ENCODE measurements at regions not wholly inside any gene's neighbourhood (a gene's known extent, or its start where the extent isn't known, plus 50 kb on each side); places are given as distances from the start of the nearest gene placed in this dataset.

DNA sequence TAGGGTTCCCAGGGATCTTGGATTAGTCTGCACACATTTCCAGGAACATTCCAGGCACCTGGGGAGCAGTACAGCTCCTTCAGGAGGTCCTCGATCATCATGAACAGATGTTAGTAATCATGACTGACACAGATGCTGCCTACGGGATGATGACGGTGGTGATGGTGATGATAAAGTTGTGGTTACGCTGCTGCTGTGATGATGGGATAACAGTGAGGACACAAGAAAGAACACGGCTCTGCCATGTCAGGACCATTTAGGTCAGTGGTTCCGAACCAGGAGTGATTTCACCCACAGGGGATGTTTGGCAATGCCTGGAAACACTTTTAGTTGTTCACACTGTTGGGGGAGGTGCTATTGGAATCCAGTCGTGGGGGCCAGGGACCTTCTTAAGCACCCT, 1193.0 kb downstream of the UQCRFS1 start:
- Histone ChIP-seq H3K27me3 (ENCODE audit: control insufficient read depth in 1 of 2, insufficient read depth in 2 of 2, low read length in 2 of 2) (no peaks in the 10 kb centered on the region), H3K9ac (ENCODE audit: low read depth in 1 of 2, low read length in 2 of 2) (no peak overlapping the region), H3K36me3 (ENCODE audit: control insufficient read depth in 1 of 2, insufficient read depth in 2 of 2, low read length in 2 of 2) (no peaks in the 10 kb centered on the region), H3K4me1 (ENCODE audit: control insufficient read depth in 1 of 2, insufficient read depth in 2 of 2, low read length in 2 of 2) (no peaks in the 10 kb centered on the region), H3K27ac (ENCODE audit: low read depth, low read length) (no peak overlapping the region), H3K4me3 (ENCODE audit: low read depth in 1 of 2, low read length in 2 of 2) (no peak overlapping the region), H3K9me3 (ENCODE audit: control insufficient read depth in 1 of 2, low read length in 2 of 2) (peaks cover 7 to 10% of the 10 kb centered on the region in 2 donors)

DNA sequence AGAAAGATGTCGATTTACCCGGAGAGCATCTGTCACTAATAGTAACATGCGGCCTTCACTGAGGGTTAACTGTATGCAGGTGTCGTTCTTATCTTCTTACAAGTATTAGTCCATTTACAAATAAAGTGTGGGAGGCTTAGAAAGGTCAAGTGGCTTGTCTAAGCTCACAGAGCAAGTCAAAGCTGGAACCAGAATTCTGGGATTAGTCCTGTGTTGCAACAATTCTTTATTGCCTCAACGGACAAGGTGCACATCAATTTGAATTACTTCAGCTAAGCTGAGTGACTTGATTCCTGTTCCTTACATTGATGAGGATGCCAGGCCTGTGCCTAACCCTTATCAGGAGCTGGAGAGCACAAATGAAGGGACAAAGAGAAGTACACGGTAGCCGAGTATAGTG, 1193.6 kb downstream of the UQCRFS1 start:
- Histone ChIP-seq H3K36me3 (ENCODE audit: control insufficient read depth in 1 of 2, insufficient read depth in 2 of 2, low read length in 2 of 2) (no peaks in the 10 kb centered on the region), H3K9me3 (ENCODE audit: control insufficient read depth in 1 of 2, low read length in 2 of 2) (peaks cover 7 to 10% of the 10 kb centered on the region in 2 donors), H3K27me3 (ENCODE audit: control insufficient read depth in 1 of 2, insufficient read depth in 2 of 2, low read length in 2 of 2) (no peaks in the 10 kb centered on the region), H3K9ac (ENCODE audit: low read depth in 1 of 2, low read length in 2 of 2) (no peak overlapping the region), H3K4me1 (ENCODE audit: control insufficient read depth in 1 of 2, insufficient read depth in 2 of 2, low read length in 2 of 2) (no peaks in the 10 kb centered on the region), H3K4me3 (ENCODE audit: low read depth in 1 of 2, low read length in 2 of 2) (no peak overlapping the region), H3K27ac (ENCODE audit: low read depth, low read length) (no peak overlapping the region)

DNA sequence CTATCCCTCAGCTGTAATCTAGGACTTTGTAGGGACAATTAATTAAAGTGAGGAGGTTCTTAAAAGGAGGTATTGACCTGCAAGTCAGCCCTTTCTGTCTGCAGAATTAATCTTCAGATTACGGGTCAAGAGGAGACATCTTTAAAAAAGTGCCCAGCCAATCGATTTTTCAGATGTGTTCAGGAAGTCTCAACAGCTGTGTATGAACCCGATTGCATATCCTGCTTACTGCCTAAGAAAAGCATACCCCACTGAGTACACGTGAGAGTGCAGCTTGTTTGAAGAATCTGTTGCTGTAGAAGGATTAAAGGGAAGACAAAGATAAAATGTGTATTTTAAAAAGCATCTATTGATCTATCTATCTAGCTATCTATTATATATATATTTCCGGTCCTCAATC, 1194.5 kb downstream of the UQCRFS1 start:
- Histone ChIP-seq H3K4me3 (ENCODE audit: low read depth in 1 of 2, low read length in 2 of 2) (no peak overlapping the region), H3K9me3 (ENCODE audit: control insufficient read depth in 1 of 2, low read length in 2 of 2) (peaks cover 7 to 10% of the 10 kb centered on the region in 2 donors), H3K27me3 (ENCODE audit: control insufficient read depth in 1 of 2, insufficient read depth in 2 of 2, low read length in 2 of 2) (no peaks in the 10 kb centered on the region), H3K9ac (ENCODE audit: low read depth in 1 of 2, low read length in 2 of 2) (no peak overlapping the region), H3K4me1 (ENCODE audit: control insufficient read depth in 1 of 2, insufficient read depth in 2 of 2, low read length in 2 of 2) (no peaks in the 10 kb centered on the region), H3K27ac (ENCODE audit: low read depth, low read length) (no peak overlapping the region), H3K36me3 (ENCODE audit: control insufficient read depth in 1 of 2, insufficient read depth in 2 of 2, low read length in 2 of 2) (no peaks in the 10 kb centered on the region)

DNA sequence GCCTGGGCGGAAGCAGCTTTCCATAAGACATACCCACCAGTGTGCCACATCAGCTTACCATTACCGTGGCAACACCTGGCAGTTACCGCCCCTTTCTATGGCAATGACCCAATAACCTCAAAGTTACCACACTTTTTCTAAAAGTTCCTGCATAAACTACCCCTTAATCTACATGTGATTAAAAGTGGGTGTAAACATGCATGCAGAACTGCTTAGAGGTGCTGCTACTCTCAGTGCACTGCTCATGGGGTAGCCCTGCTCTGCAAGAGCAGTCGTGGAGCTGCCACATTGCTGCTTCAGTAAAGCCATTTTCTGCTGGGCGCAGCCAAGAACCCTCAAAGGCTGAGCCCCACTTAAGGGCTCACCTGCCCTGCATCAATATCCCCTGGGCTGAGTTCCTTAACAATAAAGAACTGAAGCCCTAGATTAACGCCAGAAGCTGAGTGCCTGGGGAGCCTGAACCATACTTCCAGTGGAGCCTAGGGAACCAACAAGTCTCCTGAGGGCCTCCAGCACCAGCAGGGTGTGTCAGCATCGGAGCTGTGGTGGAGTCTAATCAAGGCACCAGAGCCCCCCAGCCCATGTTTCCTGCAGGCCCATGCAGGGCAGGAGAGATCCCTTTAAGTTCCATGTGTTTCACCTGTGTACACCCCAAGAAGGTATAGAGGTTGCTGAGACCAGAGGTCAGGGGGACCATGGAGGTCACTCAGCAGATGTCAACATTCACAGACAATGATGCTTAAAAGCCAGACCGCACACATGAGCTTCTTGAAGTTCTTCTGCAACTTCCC, 1198.1 kb downstream of the UQCRFS1 start:
- H3K36me3 ChIP-seq (ENCODE audit: control insufficient read depth in 1 of 2, insufficient read depth in 2 of 2, low read length in 2 of 2): no peaks in the 10 kb centered on the region
- no peaks in the 10 kb centered on the region for H3K4me1 ChIP-seq (ENCODE audit: control insufficient read depth in 1 of 2, insufficient read depth in 2 of 2, low read length in 2 of 2)
- peaks cover 11 to 15% of the 10 kb centered on the region in 2 donors for H3K9me3 ChIP-seq (ENCODE audit: control insufficient read depth in 1 of 2, low read length in 2 of 2)
- H3K9ac ChIP-seq (ENCODE audit: low read depth in 1 of 2, low read length in 2 of 2): no peak overlapping the region
- no peaks in the 10 kb centered on the region for H3K27me3 ChIP-seq (ENCODE audit: control insufficient read depth in 1 of 2, insufficient read depth in 2 of 2, low read length in 2 of 2)
- no peak overlapping the region for H3K4me3 ChIP-seq (ENCODE audit: low read depth in 1 of 2, low read length in 2 of 2)
- H3K27ac ChIP-seq (ENCODE audit: low read depth, low read length): no peak overlapping the region

DNA sequence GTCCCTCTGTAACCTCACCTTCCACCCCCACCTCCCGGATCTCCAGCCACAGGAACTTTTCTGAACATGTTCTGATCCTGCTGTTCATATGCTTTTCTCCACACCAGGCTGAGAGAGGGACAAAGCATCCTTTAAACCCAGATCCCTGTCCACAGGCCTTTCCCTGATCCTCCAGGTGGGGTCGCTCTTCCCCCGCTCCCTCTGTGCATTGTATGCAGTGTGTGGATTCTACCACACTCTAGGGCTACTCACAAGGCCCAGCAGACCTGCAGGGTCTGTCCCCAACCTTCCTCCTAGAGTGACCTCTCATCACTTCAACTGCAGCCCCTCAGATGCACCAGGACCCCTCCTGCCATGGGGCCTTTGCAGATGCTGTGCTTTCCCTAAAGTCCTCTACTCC, 1200.6 kb downstream of the UQCRFS1 start:
- H3K27ac ChIP-seq (ENCODE audit: low read depth, low read length): no peak overlapping the region
- no peak overlapping the region for H3K4me3 ChIP-seq (ENCODE audit: low read depth in 1 of 2, low read length in 2 of 2)
- no peaks in the 10 kb centered on the region for H3K27me3 ChIP-seq (ENCODE audit: control insufficient read depth in 1 of 2, insufficient read depth in 2 of 2, low read length in 2 of 2)
- H3K9me3 ChIP-seq (ENCODE audit: control insufficient read depth in 1 of 2, low read length in 2 of 2): peaks cover 8 to 16% of the 10 kb centered on the region in 2 donors
- H3K9ac ChIP-seq (ENCODE audit: low read depth in 1 of 2, low read length in 2 of 2): no peak overlapping the region
- no peaks in the 10 kb centered on the region for H3K36me3 ChIP-seq (ENCODE audit: control insufficient read depth in 1 of 2, insufficient read depth in 2 of 2, low read length in 2 of 2)
- H3K4me1 ChIP-seq (ENCODE audit: control insufficient read depth in 1 of 2, insufficient read depth in 2 of 2, low read length in 2 of 2): no peaks in the 10 kb centered on the region

DNA sequence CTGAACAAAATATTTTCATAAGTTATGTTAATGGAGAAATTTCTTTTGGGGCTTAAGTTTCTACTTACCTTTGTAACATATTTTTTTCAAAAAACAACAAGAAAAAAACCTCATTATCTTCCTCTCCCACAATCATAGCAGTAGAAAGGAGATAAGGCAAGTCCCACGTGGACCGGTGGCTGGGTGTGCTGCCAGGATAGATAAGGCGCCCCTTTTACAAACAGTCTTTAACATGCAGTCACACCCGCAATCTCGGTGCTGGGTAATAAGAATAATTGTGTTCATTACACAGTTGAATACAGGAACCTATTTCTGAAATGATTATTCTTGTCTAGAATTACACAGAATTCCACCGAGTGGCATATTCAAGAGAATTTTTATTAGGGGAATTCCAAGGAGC, 1202.3 kb downstream of the UQCRFS1 start:
- no peaks in the 10 kb centered on the region for H3K27me3 ChIP-seq (ENCODE audit: control insufficient read depth in 1 of 2, insufficient read depth in 2 of 2, low read length in 2 of 2)
- H3K4me1 ChIP-seq (ENCODE audit: control insufficient read depth in 1 of 2, insufficient read depth in 2 of 2, low read length in 2 of 2): no peaks in the 10 kb centered on the region
- no peak overlapping the region for H3K4me3 ChIP-seq (ENCODE audit: low read depth in 1 of 2, low read length in 2 of 2)
- no peak overlapping the region for H3K27ac ChIP-seq (ENCODE audit: low read depth, low read length)
- H3K9ac ChIP-seq (ENCODE audit: low read depth in 1 of 2, low read length in 2 of 2): no peak overlapping the region
- H3K36me3 ChIP-seq (ENCODE audit: control insufficient read depth in 1 of 2, insufficient read depth in 2 of 2, low read length in 2 of 2): no peaks in the 10 kb centered on the region
- peaks cover 10 to 23% of the 10 kb centered on the region in 2 donors for H3K9me3 ChIP-seq (ENCODE audit: control insufficient read depth in 1 of 2, low read length in 2 of 2)

DNA sequence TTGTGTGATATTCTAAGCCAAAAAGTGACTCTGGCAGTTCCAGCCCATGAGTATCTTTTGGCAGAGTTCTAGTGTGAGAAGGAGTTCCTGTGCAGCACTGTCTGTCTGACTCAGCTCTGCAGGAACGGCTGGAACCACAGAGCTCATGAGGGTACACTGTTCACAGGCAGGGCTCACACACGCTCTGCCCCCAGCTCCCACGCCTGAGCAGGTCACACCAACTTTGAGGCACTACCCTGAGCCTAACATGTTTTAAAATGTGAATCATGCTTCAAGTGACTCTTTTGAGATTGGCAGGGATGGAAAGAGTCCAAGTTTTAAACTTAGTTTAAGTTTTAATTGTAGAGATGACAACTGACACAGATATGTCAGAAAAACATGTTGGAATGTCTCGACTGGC, 1203.3 kb downstream of the UQCRFS1 start:
- no peaks in the 10 kb centered on the region for H3K4me1 ChIP-seq (ENCODE audit: control insufficient read depth in 1 of 2, insufficient read depth in 2 of 2, low read length in 2 of 2)
- H3K4me3 ChIP-seq (ENCODE audit: low read depth in 1 of 2, low read length in 2 of 2): no peak overlapping the region
- H3K36me3 ChIP-seq (ENCODE audit: control insufficient read depth in 1 of 2, insufficient read depth in 2 of 2, low read length in 2 of 2): no peaks in the 10 kb centered on the region
- H3K9me3 ChIP-seq (ENCODE audit: control insufficient read depth in 1 of 2, low read length in 2 of 2): peaks cover 10 to 23% of the 10 kb centered on the region in 2 donors
- no peak overlapping the region for H3K9ac ChIP-seq (ENCODE audit: low read depth in 1 of 2, low read length in 2 of 2)
- no peaks in the 10 kb centered on the region for H3K27me3 ChIP-seq (ENCODE audit: control insufficient read depth in 1 of 2, insufficient read depth in 2 of 2, low read length in 2 of 2)
- no peak overlapping the region for H3K27ac ChIP-seq (ENCODE audit: low read depth, low read length)

DNA sequence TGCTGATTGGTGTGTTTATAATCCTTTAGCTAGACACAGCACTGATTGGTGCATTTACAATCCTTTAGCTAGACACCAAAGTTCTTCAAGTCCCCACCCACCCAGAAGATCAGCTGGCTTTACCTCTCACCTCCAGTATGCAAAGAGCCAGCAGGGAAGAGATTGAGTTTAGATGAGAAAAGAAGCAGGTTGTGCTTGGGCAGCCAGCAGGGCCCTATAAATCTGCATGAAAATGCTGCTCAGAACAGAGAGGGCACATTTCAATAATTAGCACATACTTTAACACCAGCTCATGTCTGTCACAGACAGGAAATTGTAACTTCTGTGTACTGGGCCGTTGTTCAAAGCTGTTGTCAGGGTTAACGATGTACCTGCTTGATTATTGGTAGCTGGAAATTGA, 1204.3 kb downstream of the UQCRFS1 start:
- H3K36me3 ChIP-seq (ENCODE audit: control insufficient read depth in 1 of 2, insufficient read depth in 2 of 2, low read length in 2 of 2): no peaks in the 10 kb centered on the region
- no peak overlapping the region for H3K27ac ChIP-seq (ENCODE audit: low read depth, low read length)
- no peaks in the 10 kb centered on the region for H3K27me3 ChIP-seq (ENCODE audit: control insufficient read depth in 1 of 2, insufficient read depth in 2 of 2, low read length in 2 of 2)
- H3K9ac ChIP-seq (ENCODE audit: low read depth in 1 of 2, low read length in 2 of 2): no peak overlapping the region
- peaks cover 15 to 25% of the 10 kb centered on the region in 2 donors for H3K9me3 ChIP-seq (ENCODE audit: control insufficient read depth in 1 of 2, low read length in 2 of 2)
- H3K4me3 ChIP-seq (ENCODE audit: low read depth in 1 of 2, low read length in 2 of 2): no peak overlapping the region
- H3K4me1 ChIP-seq (ENCODE audit: control insufficient read depth in 1 of 2, insufficient read depth in 2 of 2, low read length in 2 of 2): no peaks in the 10 kb centered on the region

DNA sequence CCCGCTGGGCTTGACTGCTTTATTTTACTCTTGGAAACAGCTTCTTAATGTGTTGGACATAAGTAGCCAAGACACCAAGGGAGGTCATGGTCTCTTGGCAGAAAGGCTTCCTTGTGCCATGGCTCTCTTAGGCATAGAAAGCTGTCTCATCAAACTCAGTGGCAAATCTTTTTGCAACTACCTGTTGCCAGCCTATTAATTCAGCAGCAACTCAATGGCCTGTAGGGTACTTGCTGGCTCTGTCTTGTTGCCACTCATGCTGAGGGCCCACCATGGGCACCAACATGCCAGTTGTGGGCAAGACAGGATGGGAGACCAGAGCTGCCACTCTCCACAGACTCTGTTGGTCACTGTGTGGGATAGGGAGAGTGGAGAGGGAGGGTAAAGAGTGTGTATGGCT, 1209.4 kb downstream of the UQCRFS1 start:
- Histone ChIP-seq H3K4me1 (ENCODE audit: control insufficient read depth in 1 of 2, insufficient read depth in 2 of 2, low read length in 2 of 2) (no peaks in the 10 kb centered on the region), H3K4me3 (ENCODE audit: low read depth in 1 of 2, low read length in 2 of 2) (no peak overlapping the region), H3K9ac (ENCODE audit: low read depth in 1 of 2, low read length in 2 of 2) (no peak overlapping the region), H3K36me3 (ENCODE audit: control insufficient read depth in 1 of 2, insufficient read depth in 2 of 2, low read length in 2 of 2) (no peaks in the 10 kb centered on the region), H3K27me3 (ENCODE audit: control insufficient read depth in 1 of 2, insufficient read depth in 2 of 2, low read length in 2 of 2) (no peaks in the 10 kb centered on the region), H3K9me3 (ENCODE audit: control insufficient read depth in 1 of 2, low read length in 2 of 2) (peaks cover 16 to 22% of the 10 kb centered on the region in 2 donors), H3K27ac (ENCODE audit: low read depth, low read length) (no peak overlapping the region)

DNA sequence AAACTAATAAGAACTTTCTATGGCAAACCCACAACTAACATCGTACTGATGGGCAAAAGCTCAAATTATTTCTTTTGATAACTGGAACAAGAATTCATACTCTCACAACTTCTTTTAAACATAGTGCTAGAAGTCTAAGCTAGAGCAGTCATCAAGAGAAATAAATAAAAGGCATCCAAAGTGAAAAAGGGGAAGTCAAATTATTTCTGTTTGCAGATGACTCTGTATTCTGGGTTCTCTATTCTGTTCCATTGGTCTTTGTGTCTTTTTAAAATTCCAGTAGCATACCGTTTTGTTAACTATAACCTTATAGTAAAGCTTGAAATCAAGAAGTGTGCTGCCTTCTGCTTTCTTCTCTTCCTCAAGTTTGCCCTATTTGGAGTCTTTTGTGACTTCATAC, 1215.9 kb downstream of the UQCRFS1 start:
- no peak overlapping the region for H3K27ac ChIP-seq (ENCODE audit: low read depth, low read length)

More for the DNA sequence above, 1215.9 kb downstream of the UQCRFS1 start:
- no peaks in the 10 kb centered on the region for H3K27me3 ChIP-seq (ENCODE audit: control insufficient read depth in 1 of 2, insufficient read depth in 2 of 2, low read length in 2 of 2)
- peaks cover 3 to 6% of the 10 kb centered on the region in 2 donors for H3K9me3 ChIP-seq (ENCODE audit: control insufficient read depth in 1 of 2, low read length in 2 of 2)
- no peak overlapping the region for H3K9ac ChIP-seq (ENCODE audit: low read depth in 1 of 2, low read length in 2 of 2)
- no peaks in the 10 kb centered on the region for H3K36me3 ChIP-seq (ENCODE audit: control insufficient read depth in 1 of 2, insufficient read depth in 2 of 2, low read length in 2 of 2)
- H3K4me1 ChIP-seq (ENCODE audit: control insufficient read depth in 1 of 2, insufficient read depth in 2 of 2, low read length in 2 of 2): no peaks in the 10 kb centered on the region
- H3K4me3 ChIP-seq (ENCODE audit: low read depth in 1 of 2, low read length in 2 of 2): no peak overlapping the region
